ENCODE measurements at regions not wholly inside any gene's neighbourhood (a gene's known extent, or its start where the extent isn't known, plus 50 kb on each side); places are given as distances from the start of the nearest gene placed in this dataset.
"Not testable (repeated sequence)": the region's sequence is repeated elsewhere in the genome, so short reads cannot be mapped to it uniquely, and the experiment has no call there.

- intact Hi-C loops (cut with micrococcal nuclease), result no loop called here
- Mint-ChIP-seq H3K4me3 (no peak overlapping the region), H3K9me3 (peaks cover 11% of the 10 kb centered on the region), H3K36me3 (ENCODE audit: low read depth) (no peaks in the 10 kb centered on the region), H3K27ac (no peak overlapping the region), H3K27me3 (peaks cover 1% of the 10 kb centered on the region), H3K4me1 (no peaks in the 10 kb centered on the region)
- no peak for DNase-seq
These were observed 180.5 kb downstream of the ZFP64 start for GRCh38 chr20:52011093-52011492.

GRCh38 chr20:52010541-52010940 lies 181.0 kb downstream of the ZFP64 start:
- no peaks in the 10 kb centered on the region for H3K4me1 Mint-ChIP-seq
- no peak overlapping the region for H3K27ac Mint-ChIP-seq
- intact Hi-C loops (cut with micrococcal nuclease), result no loop called here
- no peaks in the 10 kb centered on the region for H3K36me3 Mint-ChIP-seq (ENCODE audit: low read depth)
- no peak overlapping the region for H3K4me3 Mint-ChIP-seq
- peaks cover 11% of the 10 kb centered on the region for H3K9me3 Mint-ChIP-seq
- no peak for DNase-seq
- H3K27me3 Mint-ChIP-seq, result peaks cover 1% of the 10 kb centered on the region

GRCh38 chr20:52008874-52009273 lies 182.7 kb downstream of the ZFP64 start:
- no peak overlapping the region for H3K27ac Mint-ChIP-seq
- peaks cover 7% of the 10 kb centered on the region for H3K27me3 Mint-ChIP-seq
- no peak overlapping the region for H3K4me3 Mint-ChIP-seq
- H3K36me3 Mint-ChIP-seq (ENCODE audit: low read depth), result no peaks in the 10 kb centered on the region
- peaks cover 11% of the 10 kb centered on the region for H3K9me3 Mint-ChIP-seq
- no peaks in the 10 kb centered on the region for H3K4me1 Mint-ChIP-seq
- no peak for DNase-seq
- intact Hi-C loops (cut with micrococcal nuclease), result no loop called here

DNA sequence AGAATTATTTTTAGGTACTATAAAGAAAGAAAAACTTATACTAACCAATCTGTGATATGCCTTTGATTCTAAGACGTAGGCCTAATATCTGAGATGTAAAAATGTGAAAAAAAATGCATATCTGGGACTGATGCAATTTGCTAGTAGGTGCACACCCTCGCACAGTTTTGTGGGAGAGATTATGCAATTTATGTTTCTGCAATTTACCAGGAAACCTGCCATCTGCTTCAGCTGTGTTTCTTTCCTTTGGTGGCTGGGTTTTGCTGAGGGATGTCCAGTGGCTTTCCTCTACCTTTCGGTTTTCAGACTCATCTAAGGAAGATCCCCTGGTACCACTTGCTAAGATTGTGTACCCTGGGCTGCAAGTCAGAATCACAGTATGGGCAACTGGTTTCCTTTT lies 186.9 kb downstream of the ZFP64 start:
- Mint-ChIP-seq H3K9me3 (no peaks in the 10 kb centered on the region), H3K36me3 (ENCODE audit: low read depth) (no peaks in the 10 kb centered on the region), H3K4me3 (no peak overlapping the region), H3K27me3 (peaks cover 19% of the 10 kb centered on the region), H3K4me1 (no peaks in the 10 kb centered on the region), H3K27ac (no peak overlapping the region)
- no peak for DNase-seq
- intact Hi-C loops (cut with micrococcal nuclease), result no loop called here

GRCh38 chr20:52004018-52004417 lies 187.6 kb downstream of the ZFP64 start:
- Mint-ChIP-seq H3K27me3 (peaks cover 19% of the 10 kb centered on the region), H3K4me1 (no peaks in the 10 kb centered on the region), H3K9me3 (no peaks in the 10 kb centered on the region), H3K4me3 (no peak overlapping the region), H3K27ac (no peak overlapping the region), H3K36me3 (ENCODE audit: low read depth) (no peaks in the 10 kb centered on the region)
- intact Hi-C loops (cut with micrococcal nuclease), result no loop called here
- no peak for DNase-seq

GRCh38 chr20:52003415-52003814 lies 188.2 kb downstream of the ZFP64 start:
- DNase-seq, result no peak
- Mint-ChIP-seq H3K9me3 (no peaks in the 10 kb centered on the region), H3K27ac (no peak overlapping the region), H3K36me3 (ENCODE audit: low read depth) (no peaks in the 10 kb centered on the region), H3K4me3 (no peak overlapping the region), H3K27me3 (peaks cover 19% of the 10 kb centered on the region), H3K4me1 (no peaks in the 10 kb centered on the region)
- intact Hi-C loops (cut with micrococcal nuclease), result no loop called here

DNA sequence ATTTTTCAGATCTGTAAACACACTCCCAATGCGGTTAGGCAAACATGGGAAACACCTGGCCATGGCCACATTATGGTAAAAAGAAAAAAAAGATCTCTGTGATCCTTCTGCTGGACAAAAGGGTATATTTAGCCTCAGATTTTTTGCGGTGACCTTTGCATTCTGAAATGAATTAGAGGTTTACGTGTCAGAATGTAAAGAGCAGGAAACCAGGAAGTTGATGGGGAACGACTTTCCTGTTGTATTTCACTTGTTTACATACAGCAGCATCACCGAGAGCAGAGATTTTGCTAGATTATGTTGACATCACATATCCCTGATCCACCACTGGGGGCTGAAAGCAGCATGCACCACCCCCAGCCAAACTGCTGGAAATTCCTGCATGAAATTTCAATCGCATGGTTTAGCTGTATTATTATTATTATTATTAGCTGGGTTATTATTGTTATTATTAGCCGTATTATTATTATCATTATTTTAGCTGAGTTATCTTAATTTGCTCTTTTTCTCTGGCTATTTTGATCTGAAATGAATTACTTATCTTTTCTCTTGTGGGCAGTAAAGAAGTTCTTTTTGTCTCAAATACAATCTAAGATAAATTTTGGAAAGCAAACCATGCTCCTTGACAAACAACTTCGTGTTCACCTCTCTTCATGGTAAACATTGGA lies 189.4 kb downstream of the ZFP64 start:
- intact Hi-C loops (cut with micrococcal nuclease), result no loop called here
- Mint-ChIP-seq H3K4me3 (no peak overlapping the region), H3K4me1 (no peaks in the 10 kb centered on the region), H3K27me3 (peaks cover 19% of the 10 kb centered on the region), H3K9me3 (no peaks in the 10 kb centered on the region), H3K27ac (no peak overlapping the region), H3K36me3 (ENCODE audit: low read depth) (no peaks in the 10 kb centered on the region)
- DNase-seq, result no peak

- H3K4me1 Mint-ChIP-seq; intact Hi-C loops (cut with micrococcal nuclease); H3K4me3 Mint-ChIP-seq; DNase-seq; H3K27ac Mint-ChIP-seq; H3K9me3 Mint-ChIP-seq; H3K27me3 Mint-ChIP-seq; H3K36me3 Mint-ChIP-seq (ENCODE audit: low read depth): not testable (repeated sequence)
These were observed 194.2 kb downstream of the ZFP64 start for GRCh38 chr20:51997281-51997936.

GRCh38 chr20:51995551-51995951 lies 193.2 kb upstream of the SALL4 start:
- no peaks in the 10 kb centered on the region for H3K4me1 Mint-ChIP-seq
- intact Hi-C loops (cut with micrococcal nuclease), result no loop called here
- no peaks in the 10 kb centered on the region for H3K36me3 Mint-ChIP-seq (ENCODE audit: low read depth)
- no peak for DNase-seq
- no peak overlapping the region for H3K27ac Mint-ChIP-seq
- no peaks in the 10 kb centered on the region for H3K27me3 Mint-ChIP-seq
- no peak overlapping the region for H3K4me3 Mint-ChIP-seq
- no peaks in the 10 kb centered on the region for H3K9me3 Mint-ChIP-seq

- H3K27me3 Mint-ChIP-seq, result no peaks in the 10 kb centered on the region
- no peaks in the 10 kb centered on the region for H3K36me3 Mint-ChIP-seq (ENCODE audit: low read depth)
- DNase-seq, result no peak
- no peak overlapping the region for H3K4me3 Mint-ChIP-seq
- no peaks in the 10 kb centered on the region for H3K4me1 Mint-ChIP-seq
- intact Hi-C loops (cut with micrococcal nuclease), result no loop called here
- H3K9me3 Mint-ChIP-seq, result no peaks in the 10 kb centered on the region
- H3K27ac Mint-ChIP-seq, result no peak overlapping the region
These were observed 192.6 kb upstream of the SALL4 start for GRCh38 chr20:51994751-51995417.

DNA sequence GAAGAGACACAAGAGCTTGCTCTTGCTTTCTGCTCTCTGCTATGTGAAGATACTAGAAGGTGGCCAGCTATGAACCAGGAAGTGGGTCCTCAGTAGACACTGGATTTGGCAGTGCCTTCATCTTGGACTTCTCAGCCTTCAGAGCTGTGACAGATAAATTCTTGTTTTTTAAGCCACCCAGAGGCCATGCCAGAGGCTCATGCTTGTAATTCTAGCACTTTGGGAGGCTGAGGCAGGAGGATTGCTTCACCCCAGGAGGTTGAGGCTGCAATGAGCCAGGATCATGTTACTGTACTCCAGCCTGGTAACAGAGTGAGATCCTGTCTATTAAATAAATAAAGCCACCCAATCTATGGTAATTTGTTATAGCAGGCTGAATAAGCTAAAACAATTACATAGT lies 185.5 kb upstream of the SALL4 start:
- DNase-seq, result no peak
- Mint-ChIP-seq H3K36me3 (ENCODE audit: low read depth) (no peaks in the 10 kb centered on the region), H3K9me3 (no peaks in the 10 kb centered on the region), H3K27ac (no peak overlapping the region), H3K4me3 (no peak overlapping the region), H3K4me1 (no peaks in the 10 kb centered on the region), H3K27me3 (no peaks in the 10 kb centered on the region)
- intact Hi-C loops (cut with micrococcal nuclease), result no loop called here

DNA sequence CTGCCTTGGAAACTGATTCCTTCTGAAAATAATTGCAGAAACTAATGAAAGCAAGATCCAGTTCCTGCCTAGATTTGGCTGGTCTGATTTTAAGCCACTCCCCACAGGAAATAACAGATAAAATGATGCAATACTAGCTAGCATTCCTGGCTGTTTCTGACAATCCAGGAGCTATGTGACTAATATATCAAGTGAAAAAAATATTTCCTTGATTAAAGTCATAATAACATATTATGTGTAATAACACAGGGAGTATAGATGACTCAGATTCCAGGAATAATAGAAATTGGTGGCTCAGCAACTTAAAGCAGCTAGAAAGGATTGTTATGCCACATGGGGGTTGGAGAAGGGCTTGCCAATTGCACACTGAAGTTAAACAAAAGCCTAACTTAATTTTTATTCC lies 182.7 kb upstream of the SALL4 start:
- intact Hi-C loops (cut with micrococcal nuclease), result no loop called here
- no peak overlapping the region for H3K4me3 Mint-ChIP-seq
- H3K36me3 Mint-ChIP-seq (ENCODE audit: low read depth), result no peaks in the 10 kb centered on the region
- H3K9me3 Mint-ChIP-seq, result no peaks in the 10 kb centered on the region
- no peaks in the 10 kb centered on the region for H3K4me1 Mint-ChIP-seq
- no peak overlapping the region for H3K27ac Mint-ChIP-seq
- DNase-seq, result no peak
- no peaks in the 10 kb centered on the region for H3K27me3 Mint-ChIP-seq

DNA sequence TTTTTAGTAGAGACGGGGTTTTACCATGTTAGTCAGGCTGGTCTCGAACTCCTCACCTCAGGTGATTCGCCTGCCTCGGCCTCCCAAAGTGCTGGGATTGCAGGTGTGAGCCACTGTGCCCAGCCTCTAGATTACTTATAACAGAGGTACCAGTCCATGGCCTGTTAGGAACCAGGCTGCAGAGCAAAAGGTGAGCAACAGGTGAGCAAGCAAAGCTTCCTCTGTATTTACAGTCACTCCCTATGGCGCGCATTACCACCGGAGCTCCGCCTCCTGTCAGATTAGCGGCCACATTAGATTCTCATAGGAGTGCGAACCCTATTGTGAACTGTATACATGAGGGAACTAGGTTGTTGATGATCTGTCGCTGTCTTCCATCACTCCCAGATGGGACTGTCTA lies 178.0 kb upstream of the SALL4 start:
- no peak overlapping the region for H3K27ac Mint-ChIP-seq
- H3K27me3 Mint-ChIP-seq, result no peaks in the 10 kb centered on the region
- DNase-seq, result no peak
- intact Hi-C loops (cut with micrococcal nuclease), result no loop called here
- no peaks in the 10 kb centered on the region for H3K9me3 Mint-ChIP-seq
- H3K4me1 Mint-ChIP-seq, result no peaks in the 10 kb centered on the region
- H3K4me3 Mint-ChIP-seq, result no peak overlapping the region
- peaks cover 2% of the 10 kb centered on the region for H3K36me3 Mint-ChIP-seq (ENCODE audit: low read depth)

DNA sequence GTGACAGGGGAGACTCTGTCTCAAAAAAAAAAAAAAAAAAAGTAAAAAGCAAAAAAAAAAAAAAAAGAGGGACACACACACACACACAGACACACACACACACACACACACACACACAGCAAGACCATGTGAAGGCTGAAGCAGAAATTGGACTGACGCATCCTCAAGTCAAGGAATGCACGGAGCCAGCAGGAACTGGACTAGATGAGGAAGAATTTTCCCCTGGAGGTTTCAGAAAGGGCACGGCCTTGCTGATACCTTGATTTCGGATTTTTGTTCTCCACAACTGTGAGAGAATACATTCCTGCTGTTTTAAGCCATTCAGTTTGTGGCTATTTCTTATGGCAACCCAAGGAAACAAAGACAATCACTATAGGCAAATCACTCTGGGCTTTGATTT lies 176.9 kb upstream of the SALL4 start:
- Mint-ChIP-seq H3K27me3 (no peaks in the 10 kb centered on the region), H3K9me3 (peaks cover under 1% of the 10 kb centered on the region), H3K4me1 (no peaks in the 10 kb centered on the region), H3K27ac (no peak overlapping the region), H3K4me3 (no peak overlapping the region), H3K36me3 (ENCODE audit: low read depth) (peaks cover 2% of the 10 kb centered on the region)
- intact Hi-C loops (cut with micrococcal nuclease), result no loop called here
- DNase-seq, result no peak

All from activated CD4-positive, alpha-beta T cell treated with anti-CD3 and anti-CD28 coated beads, Interleukin-2, amount 10 ng/mL, durations not matched to agents 24 days and 14 days (primary cell).